ENCODE measurements at regions not wholly inside any gene's neighbourhood (a gene's known extent, or its start where the extent isn't known, plus 50 kb on each side); places are given as distances from the start of the nearest gene placed in this dataset.

DNA sequence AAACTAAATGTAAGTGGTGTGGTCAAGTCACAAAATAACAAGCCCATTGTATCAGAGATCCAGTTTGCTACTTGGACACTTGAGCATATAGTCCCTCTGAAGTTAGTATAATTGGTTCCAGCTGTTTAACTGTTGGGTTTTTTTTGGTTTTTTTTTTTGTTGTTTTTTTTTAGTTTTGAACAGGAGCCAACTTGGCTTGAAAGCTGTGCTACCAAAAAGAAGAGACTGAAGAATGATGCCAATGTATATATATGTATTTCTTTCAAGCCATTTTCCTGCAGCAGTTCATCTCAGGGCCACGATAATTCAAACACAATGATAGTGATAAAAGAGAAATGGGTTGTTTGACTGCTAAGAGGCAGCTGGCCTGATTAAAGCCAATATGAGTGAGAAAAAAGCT lies 138.3 kb downstream of the PCDH18 start:
- TF ChIP-seq EZH2 (IDR thresholded peaks at IDR 0.05; ENCODE audit: low read length, missing control alignments): no peak
- TF ChIP-seq, protein P1, sequence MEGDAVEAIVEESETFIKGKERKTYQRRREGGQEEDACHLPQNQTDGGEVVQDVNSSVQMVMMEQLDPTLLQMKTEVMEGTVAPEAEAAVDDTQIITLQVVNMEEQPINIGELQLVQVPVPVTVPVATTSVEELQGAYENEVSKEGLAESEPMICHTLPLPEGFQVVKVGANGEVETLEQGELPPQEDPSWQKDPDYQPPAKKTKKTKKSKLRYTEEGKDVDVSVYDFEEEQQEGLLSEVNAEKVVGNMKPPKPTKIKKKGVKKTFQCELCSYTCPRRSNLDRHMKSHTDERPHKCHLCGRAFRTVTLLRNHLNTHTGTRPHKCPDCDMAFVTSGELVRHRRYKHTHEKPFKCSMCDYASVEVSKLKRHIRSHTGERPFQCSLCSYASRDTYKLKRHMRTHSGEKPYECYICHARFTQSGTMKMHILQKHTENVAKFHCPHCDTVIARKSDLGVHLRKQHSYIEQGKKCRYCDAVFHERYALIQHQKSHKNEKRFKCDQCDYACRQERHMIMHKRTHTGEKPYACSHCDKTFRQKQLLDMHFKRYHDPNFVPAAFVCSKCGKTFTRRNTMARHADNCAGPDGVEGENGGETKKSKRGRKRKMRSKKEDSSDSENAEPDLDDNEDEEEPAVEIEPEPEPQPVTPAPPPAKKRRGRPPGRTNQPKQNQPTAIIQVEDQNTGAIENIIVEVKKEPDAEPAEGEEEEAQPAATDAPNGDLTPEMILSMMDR (conservative IDR thresholded peaks at IDR 0.05 in 1 of 2, IDR thresholded peaks at IDR 0.05 in 1 of 2; ENCODE audit: low read depth in 1 of 2, low read length in 2 of 2): no peak

All from fibroblast of lung (primary cell).